Esophagus squamous epithelium (tissue), 5 donors: ENCODE measurements at regions not wholly inside any gene's neighbourhood (a gene's known extent, or its start where the extent isn't known, plus 50 kb on each side); places are given as distances from the start of the nearest gene placed in this dataset.

ENCODE experiments used
- DNase-seq: peaks from one replicate; lab custom pipeline; 2025; lab: John Stamatoyannopoulos, UW
- H3K27ac ChIP-seq, 4 donors: fragments of 200-600 bp; sonication (generic); one replicate each; pipeline ENCODE4 v1.5.1; 2016 to 2019; ENCODE audit warnings: mild to moderate bottlenecking in 1 of 4
- H3K27me3 ChIP-seq, 4 donors: fragments of 200-600 bp; sonication (generic); 1 replicate in 3 of 4; 2 replicates in 1 of 4; pipeline versions ENCODE4 v1.5.1 to v1.6.0; 2017 to 2021; ENCODE audit warnings: antibody characterized with exemption in 1 of 4
- H3K36me3 ChIP-seq, 3 donors: fragments of 200-600 bp; sonication (generic); one replicate each; pipeline ENCODE4 v1.5.1; 2016 to 2019
- H3K4me1 ChIP-seq, 3 donors: fragments of 200-600 bp; sonication (generic); one replicate each; pipeline ENCODE4 v1.5.1; 2017 to 2019
- H3K4me3 ChIP-seq, 4 donors: fragments of 200-600 bp; sonication (generic); 1 replicate in 3 of 4; 2 replicates in 1 of 4; pipeline ENCODE4 v1.5.1; 2016 to 2019; ENCODE audit warnings: mild to moderate bottlenecking in 2 of 4, moderate library complexity in 1 of 4
- H3K9me3 ChIP-seq, 3 donors: fragments of 200-600 bp; sonication (generic); one replicate each; pipeline ENCODE4 v1.5.1; 2016 to 2019
- CTCF ChIP-seq, 6 experiments: fragments of 450-650 bp in 4 of 6; fragments of 200-600 bp in 2 of 6; sonication (generic) in 2 of 6; IDR thresholded peaks; one replicate each; pipeline ENCODE4 v1.5.1; 2016 to 2019; ENCODE audit warnings: antibody characterized with exemption in 6 of 6, mild to moderate bottlenecking in 4 of 6, moderate library complexity in 4 of 6
- POLR2A ChIP-seq, 4 donors: fragments of 450-650 bp; IDR thresholded peaks; one replicate each; pipeline ENCODE4 v1.6.1; 2017; ENCODE audit warnings: antibody characterized with exemption in 4 of 4, mild to moderate bottlenecking in 4 of 4, moderate library complexity in 3 of 4
- WGBS, 2 donors: methylation state at CpG; one replicate each; pipeline ENCODE4 v1.1.5; 2018; 5-methylcytosine and 5-hydroxymethylcytosine counted together
- intact Hi-C: fragments of 100-400 bp; cut with DNase I; formaldehyde crosslinking; loops from one replicate; pipeline ENCODE4 v1.15.0; 2022
- donor health status: DM: yes; HTN: yes; CAD: no.

GRCh38 chr9:135252980-135253304 lies 165.5 kb downstream of the OLFM1 start:
- no peak overlapping the region for H3K27ac ChIP-seq
- peaks cover 0 to 95% (median 0%) of the 10 kb centered on the region in 4 donors for H3K27me3 ChIP-seq
- TF ChIP-seq CTCF (IDR thresholded peaks at IDR 0.05), result no peak
- no peak for TF ChIP-seq POLR2A (IDR thresholded peaks at IDR 0.05)
- intact Hi-C loops, result no loop called here
- H3K9me3 ChIP-seq, result no peaks in the 10 kb centered on the region
- 19 to 34% methylated on average over 7 to 9 of the region's 9 CpGs for WGBS, 2 donors
- H3K4me1 ChIP-seq, result no peaks in the 10 kb centered on the region
- no peak for DNase-seq
- no peaks in the 10 kb centered on the region for H3K36me3 ChIP-seq
- H3K4me3 ChIP-seq, result no peak overlapping the region

GRCh38 chr9:135253305-135254004 lies 166.0 kb downstream of the OLFM1 start:
- WGBS, 2 donors, result 11 to 33% methylated on average over 11 to 20 of the region's 31 CpGs
- DNase-seq, result no peak
- H3K9me3 ChIP-seq, result no peaks in the 10 kb centered on the region
- TF ChIP-seq CTCF (IDR thresholded peaks at IDR 0.05), result no peak
- no peaks in the 10 kb centered on the region for H3K4me1 ChIP-seq
- intact Hi-C loops, result no loop called here
- H3K27ac ChIP-seq, result no peak overlapping the region
- no peaks in the 10 kb centered on the region for H3K36me3 ChIP-seq
- H3K27me3 ChIP-seq, result peaks cover 0 to 93% (median 0%) of the 10 kb centered on the region in 4 donors
- no peak overlapping the region for H3K4me3 ChIP-seq

GRCh38 chr9:135254176-135255032 lies 166.9 kb downstream of the OLFM1 start:
- H3K27ac ChIP-seq, result no peak overlapping the region
- H3K4me3 ChIP-seq, result no peak overlapping the region
- peaks cover 0 to 88% (median 0%) of the 10 kb centered on the region in 4 donors for H3K27me3 ChIP-seq
- TF ChIP-seq CTCF (IDR thresholded peaks at IDR 0.05) (no peak), POLR2A (IDR thresholded peaks at IDR 0.05) (no peak)
- H3K36me3 ChIP-seq, result no peaks in the 10 kb centered on the region
- no peak for DNase-seq
- WGBS, 2 donors, result 78% methylated on average over 7 of the region's 25 CpGs; no CpG with 5 or more reads in 1 of the 2 donors
- H3K4me1 ChIP-seq, result no peaks in the 10 kb centered on the region
- intact Hi-C loops, result no loop called here
- no peaks in the 10 kb centered on the region for H3K9me3 ChIP-seq

GRCh38 chr9:135255033-135255840 lies 167.8 kb downstream of the OLFM1 start:
- H3K9me3 ChIP-seq, result no peaks in the 10 kb centered on the region
- TF ChIP-seq POLR2A (IDR thresholded peaks at IDR 0.05), result no peak
- no peak for TF ChIP-seq CTCF (IDR thresholded peaks at IDR 0.05)
- H3K27me3 ChIP-seq, result peaks cover 0 to 88% (median 0%) of the 10 kb centered on the region in 4 donors
- H3K36me3 ChIP-seq, result no peaks in the 10 kb centered on the region
- H3K4me1 ChIP-seq, result no peaks in the 10 kb centered on the region
- 43 to 90% methylated on average over 2 to 10 of the region's 23 CpGs for WGBS, 2 donors
- H3K27ac ChIP-seq, result no peak overlapping the region
- no peak for DNase-seq
- H3K4me3 ChIP-seq, result no peak overlapping the region
- intact Hi-C loops, result no loop called here
